ENCODE measurements at regions not wholly inside any gene's neighbourhood (a gene's known extent, or its start where the extent isn't known, plus 50 kb on each side); places are given as distances from the start of the nearest gene placed in this dataset.

- no peak for DNase-seq
Measured at GRCh38 chr11:31997955-31998354, 92.9 kb upstream of the RCN1 start.

GRCh38 chr11:31996159-31996881 lies 94.6 kb upstream of the RCN1 start:
- no peak for DNase-seq

GRCh38 chr11:31995525-31996094 lies 95.3 kb upstream of the RCN1 start:
- DNase-seq: peak; percentile 24

DNA sequence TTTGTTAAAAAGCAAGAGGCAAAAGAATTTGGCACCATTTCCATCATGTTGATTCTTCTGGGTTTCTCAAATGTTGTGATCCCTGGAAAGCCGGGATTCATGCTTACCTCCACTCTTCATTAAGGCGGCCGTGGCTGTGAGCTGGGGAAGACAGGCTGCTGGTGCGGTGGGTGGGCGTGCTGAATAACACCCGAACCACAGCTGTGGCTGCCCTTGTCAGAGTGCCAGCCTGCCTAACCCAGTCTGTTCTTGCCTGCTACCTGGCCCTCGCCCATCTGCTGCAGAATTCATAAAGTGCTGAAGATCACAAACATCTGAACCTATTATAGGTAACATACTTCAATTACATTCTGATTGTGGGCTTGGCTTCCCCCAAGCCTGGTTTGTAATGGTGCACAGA lies 95.8 kb upstream of the RCN1 start:
- no peak for DNase-seq

GRCh38 chr11:31987118-31988005 lies 103.5 kb upstream of the RCN1 start:
- DNase-seq: no peak

DNA sequence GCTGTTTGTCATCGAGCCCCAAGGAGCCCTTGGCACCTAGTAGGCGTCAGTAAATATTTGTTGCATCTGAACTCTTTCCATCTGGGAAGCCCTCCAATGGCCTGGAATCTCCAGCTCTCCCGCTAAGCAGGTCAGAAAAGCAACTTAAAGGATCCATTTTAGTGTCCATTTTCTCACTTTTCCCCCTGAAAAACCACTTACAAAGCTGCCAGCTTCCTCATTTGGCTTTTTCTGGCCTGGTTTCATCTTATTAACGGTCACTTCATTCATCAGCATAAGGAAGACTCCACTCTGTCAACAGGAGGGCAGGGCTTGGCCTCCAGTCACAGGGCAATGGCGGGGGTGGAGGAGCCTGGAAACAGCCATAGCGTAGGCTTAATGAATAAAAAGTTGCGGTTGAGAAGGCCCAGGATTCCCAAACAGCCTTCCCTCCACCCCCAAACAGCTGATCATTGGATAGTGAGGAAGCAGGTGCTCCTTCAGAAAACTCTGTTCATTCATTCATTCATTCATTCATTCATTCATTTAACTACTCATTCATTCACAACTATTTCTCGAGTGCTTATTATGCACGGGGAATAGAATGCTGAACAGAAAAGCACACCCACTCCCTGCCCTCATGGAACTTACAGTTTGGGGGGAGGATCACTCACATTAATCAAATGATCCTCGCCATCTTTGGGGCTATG lies 104.5 kb upstream of the RCN1 start:
- DNase-seq: no peak

DNA sequence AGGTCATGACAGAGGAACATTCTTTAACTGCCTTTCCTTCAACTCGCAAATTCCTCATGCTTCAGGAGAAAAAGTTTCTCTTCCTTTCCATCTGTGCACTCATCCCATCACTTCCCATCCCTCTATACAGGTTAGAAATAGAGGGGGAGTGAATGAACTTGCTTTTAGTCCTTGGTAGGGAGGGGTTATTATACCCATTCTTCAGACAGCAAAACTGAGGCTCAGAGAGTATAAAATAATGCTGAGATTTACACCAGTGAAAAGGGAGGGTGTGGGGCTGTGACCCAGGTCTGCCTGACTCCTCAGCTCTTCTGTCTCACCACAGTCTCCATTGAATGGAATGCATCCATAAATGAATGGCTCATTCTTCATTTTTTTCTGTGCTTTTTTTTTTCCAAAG lies 109.4 kb upstream of the RCN1 start:
- no peak for DNase-seq

DNA sequence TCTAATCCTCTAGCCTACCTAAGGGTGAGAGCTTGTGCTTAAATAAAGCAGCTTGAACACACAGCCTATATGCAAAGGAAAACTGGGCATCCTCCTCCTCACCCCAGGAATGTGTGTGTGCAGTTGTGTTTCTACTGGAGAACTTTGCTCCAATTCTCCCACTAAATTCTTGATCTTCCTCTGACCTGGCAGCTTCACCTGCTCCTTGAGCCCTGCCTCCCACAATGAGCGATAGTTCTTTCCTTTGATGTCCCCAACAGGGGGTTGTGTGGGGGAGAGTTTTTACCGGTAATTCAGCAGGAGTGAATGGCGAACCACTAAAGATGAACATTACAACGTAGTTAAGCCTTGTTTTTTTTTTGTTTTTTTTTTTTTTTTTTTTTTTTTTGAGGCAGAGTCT lies 113.5 kb upstream of the RCN1 start:
- no peak for DNase-seq

GRCh38 chr11:31974366-31975136 lies 116.3 kb upstream of the RCN1 start:
- no peak for DNase-seq

DNA sequence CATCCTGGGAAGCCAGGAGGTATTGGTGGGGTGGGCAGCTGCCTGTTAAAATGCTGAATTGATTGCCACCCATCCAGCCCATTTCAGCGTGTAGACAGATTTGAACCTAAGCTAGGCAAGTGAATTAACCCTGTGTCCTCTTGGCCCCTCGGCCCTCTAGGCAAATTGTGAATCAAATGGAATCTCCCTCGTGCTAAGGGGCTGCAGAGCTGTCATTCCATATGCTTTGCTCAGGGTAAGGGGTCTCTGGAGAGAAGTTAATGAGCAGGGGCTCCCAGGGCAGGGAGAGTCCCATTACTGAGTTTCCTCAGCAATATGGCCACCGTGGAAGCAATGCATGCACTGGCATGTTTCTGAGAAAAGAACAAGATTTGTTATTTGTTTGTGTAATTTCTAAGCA lies 117.7 kb upstream of the RCN1 start:
- DNase-seq: no peak

DNA sequence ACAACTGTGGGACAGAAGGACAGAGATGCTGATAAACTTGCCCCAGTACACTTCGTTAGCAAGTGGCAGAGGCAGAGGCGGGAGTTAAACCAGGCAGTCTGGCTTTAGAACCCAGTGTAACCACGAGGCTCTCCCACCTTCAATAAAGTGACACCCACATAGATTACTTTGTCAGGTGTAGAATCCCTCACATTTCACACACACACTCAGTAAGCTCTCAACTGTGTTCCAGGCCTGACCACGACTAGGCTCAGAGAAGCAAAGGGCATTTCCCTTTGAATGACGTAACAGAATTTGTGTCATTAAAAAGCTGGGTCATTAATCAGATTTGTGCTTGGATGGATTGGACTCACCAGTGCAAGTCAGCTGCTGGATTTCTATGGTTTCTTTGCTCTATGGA lies 118.3 kb upstream of the RCN1 start:
- DNase-seq: no peak

DNA sequence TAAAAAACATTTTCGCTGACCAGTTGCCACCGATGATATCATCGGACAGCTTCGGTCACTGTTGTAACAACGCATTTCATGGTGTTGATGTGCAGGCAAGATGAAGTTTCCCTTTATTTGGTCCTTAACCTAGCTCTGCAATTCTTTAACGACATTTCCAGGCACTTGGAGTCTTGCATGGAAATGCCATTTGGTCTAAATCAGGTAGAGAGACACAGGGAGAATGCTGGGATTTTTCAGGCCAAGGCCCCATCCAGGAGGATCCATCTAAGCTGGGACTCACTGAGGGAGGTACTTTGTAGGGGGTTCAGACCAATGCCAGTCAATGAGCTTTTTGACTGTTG lies 121.5 kb upstream of the RCN1 start:
- no peak for DNase-seq

DNA sequence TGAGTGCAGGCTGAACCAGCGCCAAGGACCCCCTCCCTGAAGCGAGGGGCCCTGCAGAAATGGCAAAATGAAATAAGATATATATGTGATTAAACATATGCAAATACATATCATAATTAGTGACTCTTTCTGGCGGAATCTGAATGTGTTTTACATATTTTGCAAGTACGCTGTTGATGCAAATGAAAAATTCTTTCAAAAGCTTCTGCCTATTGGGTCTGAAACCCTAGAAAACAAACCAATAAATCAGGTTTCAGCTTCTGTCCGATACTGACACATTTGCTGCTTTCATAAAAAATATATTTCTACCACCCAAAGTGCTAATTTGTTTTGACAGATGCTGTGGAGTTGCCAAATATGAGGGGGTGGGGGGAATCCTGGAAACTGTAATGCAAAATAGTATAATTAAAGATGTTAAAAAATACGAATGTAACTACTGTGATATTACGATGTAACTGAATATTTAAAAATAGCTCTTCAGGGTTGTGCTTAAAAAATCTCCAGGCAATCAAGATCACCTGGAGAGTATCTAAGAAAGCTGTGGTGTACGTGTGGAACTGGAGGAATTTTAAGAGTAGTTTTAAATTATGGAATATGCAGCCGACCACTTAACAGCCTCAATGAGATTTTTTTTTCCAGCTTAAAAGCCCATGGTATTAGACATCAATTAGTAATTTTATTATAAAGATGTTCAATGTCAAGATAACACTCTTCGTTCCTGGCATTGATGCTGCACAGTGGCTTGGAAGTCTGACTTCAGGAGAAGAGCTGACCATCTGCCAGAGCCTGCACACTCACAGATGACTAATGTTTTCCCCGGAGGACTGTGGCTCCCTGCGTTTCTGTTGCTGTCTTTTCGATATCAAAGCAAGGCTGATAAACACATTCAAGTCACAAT lies 122.2 kb upstream of the RCN1 start:
- DNase-seq: no peak

DNA sequence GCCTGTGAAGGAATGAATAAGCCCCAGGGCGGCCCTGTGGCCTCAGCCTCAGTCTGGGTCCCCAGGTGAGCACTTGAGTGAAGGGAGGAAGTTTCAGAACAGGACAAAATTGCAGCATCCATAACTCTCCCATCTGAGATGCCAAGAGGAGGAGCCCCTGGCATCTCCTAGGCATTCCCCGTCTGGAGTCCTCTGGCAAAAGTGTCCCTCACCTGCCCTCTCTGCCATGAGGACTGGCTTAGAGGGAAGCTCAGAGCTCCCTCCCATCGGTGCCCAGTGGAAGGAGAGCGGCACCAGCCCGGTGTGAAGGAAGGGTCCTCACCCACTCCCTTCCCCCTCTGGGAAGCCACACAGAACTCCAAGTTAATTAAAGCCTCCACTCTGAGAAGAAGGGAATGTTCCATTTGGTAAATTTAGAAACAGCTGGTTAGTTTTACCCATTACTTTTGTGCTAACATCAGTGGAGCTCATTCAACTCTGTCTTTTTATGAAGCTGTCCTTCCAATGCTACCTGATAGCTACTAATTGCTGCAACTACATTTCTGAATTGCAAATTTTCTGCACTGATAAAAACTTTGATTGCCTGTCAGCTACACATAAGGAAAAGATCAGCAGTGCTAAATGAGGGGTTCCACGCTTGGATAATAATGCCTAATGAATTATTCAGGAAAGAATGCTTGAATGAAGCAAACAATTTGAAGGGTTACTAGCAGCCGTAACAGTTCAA lies 123.3 kb upstream of the RCN1 start:
- no peak for DNase-seq

- DNase-seq: no peak
Measured at GRCh38 chr11:31966846-31967245, 124.0 kb upstream of the RCN1 start.

DNA sequence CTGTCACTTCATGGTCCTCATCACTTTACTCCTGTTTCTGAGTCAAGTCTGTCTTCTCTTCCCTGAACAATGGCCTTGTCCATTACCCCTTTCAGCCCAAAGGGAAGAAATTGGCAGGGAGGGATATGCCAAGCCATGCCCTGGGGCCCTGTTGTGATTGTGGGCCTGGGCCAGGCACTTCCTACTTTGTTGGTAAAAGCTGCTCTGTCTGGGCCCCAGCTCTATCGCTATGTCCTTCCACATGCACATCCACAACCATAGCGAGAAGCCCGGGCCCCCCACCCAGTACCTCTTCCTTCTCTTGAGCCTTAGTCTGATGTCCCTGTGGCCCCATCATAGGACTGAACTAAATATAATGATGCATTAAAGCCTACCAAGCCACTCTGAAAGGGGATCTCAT lies 126.7 kb upstream of the RCN1 start:
- DNase-seq: no peak

DNA sequence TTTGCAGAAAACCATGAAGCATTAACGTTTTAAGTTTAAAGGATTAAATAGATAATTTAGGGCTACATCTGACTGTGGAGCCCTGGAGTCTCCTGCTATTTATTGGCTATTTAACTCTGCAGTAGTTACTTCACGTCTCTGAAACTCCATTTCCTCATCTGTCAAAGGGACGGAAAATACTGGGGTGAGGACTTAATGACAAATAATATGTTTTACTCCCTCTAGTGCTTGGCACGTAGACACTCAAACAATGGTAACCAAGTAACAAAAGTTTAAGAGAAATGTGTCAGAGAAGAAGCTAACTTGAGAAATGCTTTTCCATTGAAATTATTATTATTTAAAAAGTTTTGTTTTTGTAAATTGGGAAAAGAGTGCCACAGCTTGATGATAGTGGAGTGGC lies 130.7 kb upstream of the RCN1 start:
- DNase-seq: no peak

DNA sequence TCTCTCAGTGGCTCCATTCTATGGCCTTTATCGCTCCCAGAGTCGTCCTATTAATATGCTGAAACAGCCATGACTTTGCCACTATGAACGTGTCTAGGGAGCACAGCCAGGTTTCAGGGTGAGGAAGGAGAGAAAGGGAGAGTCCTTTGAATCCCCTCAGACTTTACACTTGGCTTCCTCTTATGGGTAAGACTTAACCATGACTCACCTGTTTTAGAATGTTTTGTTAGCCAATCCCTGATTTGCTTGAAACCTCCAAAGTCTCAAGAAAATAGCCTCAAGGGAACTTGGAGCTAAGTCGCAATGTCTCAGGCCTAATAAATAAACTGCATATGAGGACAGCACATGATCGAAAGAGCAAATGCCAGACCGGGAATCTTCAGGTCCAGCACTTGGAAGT lies 131.2 kb upstream of the RCN1 start:
- DNase-seq: no peak

DNA sequence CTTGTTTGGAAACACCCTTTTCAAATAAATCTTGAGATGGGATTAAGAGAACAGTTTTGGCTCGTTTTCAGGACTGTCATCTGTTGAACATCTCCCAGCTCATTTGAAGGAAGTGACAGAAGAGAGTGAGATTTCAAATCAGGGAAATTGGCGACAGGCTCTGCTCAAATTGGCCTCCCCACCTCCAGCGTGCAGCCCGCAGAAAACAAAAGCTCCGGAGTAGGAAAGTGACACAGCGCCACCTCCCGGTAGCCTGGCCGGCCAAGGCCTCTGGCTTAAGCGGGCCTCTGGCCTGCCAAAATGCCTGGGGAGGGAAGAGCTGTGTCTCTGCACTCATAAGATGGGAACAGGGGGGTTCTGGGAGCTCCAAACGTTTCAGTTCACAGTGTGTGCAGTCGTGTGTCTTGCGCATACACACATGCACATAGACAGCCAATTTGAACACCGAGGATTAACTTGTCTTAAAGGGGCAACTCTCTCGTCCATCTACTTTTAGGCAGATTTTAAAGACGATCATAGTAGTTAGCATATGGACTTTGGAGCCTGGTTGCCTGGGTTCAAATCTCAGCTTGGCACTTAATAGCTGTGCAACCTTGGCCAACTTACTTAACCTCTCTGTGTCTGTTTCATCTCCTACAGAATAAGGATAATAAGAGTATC lies 132.7 kb upstream of the RCN1 start:
- DNase-seq: no peak

- no peak for DNase-seq
Measured at GRCh38 chr11:31957674-31958073, 133.2 kb upstream of the RCN1 start.
